ENCODE measurements at regions not wholly inside any gene's neighbourhood (a gene's known extent, or its start where the extent isn't known, plus 50 kb on each side); places are given as distances from the start of the nearest gene placed in this dataset.

GRCh38 chr13:86841264-86841663 is 829.9 kb upstream of the SLITRK5 start:
- Histone ChIP-seq H3K4me1 (ENCODE audit: insufficient read depth) (peaks cover 7% of the 10 kb centered on the region), H3K9me3 (ENCODE audit: low read depth) (no peaks in the 10 kb centered on the region), H3K9me2 (replicated peaks; ENCODE audit: insufficient read depth) (no peaks in the 10 kb centered on the region), H3K4me2 (no peak overlapping the region), H4K20me1 (ENCODE audit: insufficient read depth, poor library complexity, severe bottlenecking) (no peaks in the 10 kb centered on the region), H2AFZ (no peak overlapping the region), H3K27me3 (no peaks in the 10 kb centered on the region), H3K27ac (no peak overlapping the region), H3K36me3 (replicated peaks; ENCODE audit: insufficient read depth, low read depth) (no peaks in the 10 kb centered on the region), H3K79me2 (no peaks in the 10 kb centered on the region), H3K4me3 (no peak overlapping the region)
- TF ChIP-seq EZH2 (IDR thresholded peaks at IDR 0.05; ENCODE audit: borderline replicate concordance) (no peak), CTCF (IDR thresholded peaks at IDR 0.05; ENCODE audit: poor library complexity) (no peak), EZH2phosphoT487 (IDR thresholded peaks at IDR 0.05; ENCODE audit: low read depth, severe bottlenecking, unreplicated experiment) (no peak)
- WGBS (ENCODE audit: low lambda C conversion rate, missing lambda C conversion rate) = 100% methylated on average over 1 of the region's 1 CpG
- DNase-seq (ENCODE audit: low spot score) = no peak

DNA sequence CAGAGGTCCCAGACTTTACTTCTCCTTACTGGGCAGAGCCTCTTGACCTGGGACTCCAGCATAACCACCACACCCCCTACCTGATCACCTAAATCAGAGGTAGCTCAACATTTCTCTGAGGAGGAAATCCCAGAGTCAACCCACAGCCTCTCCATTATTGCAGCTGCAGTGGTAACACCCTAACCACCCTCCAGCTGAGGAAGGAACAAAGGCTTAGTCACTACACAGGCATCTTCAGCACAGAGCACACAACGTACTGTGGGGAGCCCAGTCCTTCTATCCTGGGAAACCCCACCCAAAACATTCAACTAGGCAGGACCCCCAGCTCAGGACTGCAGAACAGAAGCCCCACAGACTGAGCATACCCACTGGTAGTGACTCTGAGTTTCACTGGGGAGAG is 824.7 kb upstream of the SLITRK5 start:
- Histone ChIP-seq H2AFZ (no peak overlapping the region), H3K4me3 (no peak overlapping the region), H3K4me1 (ENCODE audit: insufficient read depth) (no peaks in the 10 kb centered on the region), H4K20me1 (ENCODE audit: insufficient read depth, poor library complexity, severe bottlenecking) (no peaks in the 10 kb centered on the region), H3K36me3 (replicated peaks; ENCODE audit: insufficient read depth, low read depth) (no peaks in the 10 kb centered on the region), H3K79me2 (no peaks in the 10 kb centered on the region), H3K9me2 (replicated peaks; ENCODE audit: insufficient read depth) (no peaks in the 10 kb centered on the region), H3K27me3 (no peaks in the 10 kb centered on the region), H3K4me2 (no peak overlapping the region), H3K27ac (no peak overlapping the region), H3K9me3 (ENCODE audit: low read depth) (no peaks in the 10 kb centered on the region)
- TF ChIP-seq EZH2 (IDR thresholded peaks at IDR 0.05; ENCODE audit: borderline replicate concordance) = no peak
- TF ChIP-seq CTCF (IDR thresholded peaks at IDR 0.05; ENCODE audit: poor library complexity) = no peak
- TF ChIP-seq EZH2phosphoT487 (IDR thresholded peaks at IDR 0.05; ENCODE audit: low read depth, severe bottlenecking, unreplicated experiment) = no peak
- no peak for DNase-seq (ENCODE audit: low spot score)
- 64% methylated on average over 1 of the region's 1 CpG for WGBS (ENCODE audit: low lambda C conversion rate, missing lambda C conversion rate)

- H3K4me2 ChIP-seq = no peak overlapping the region
- no peaks in the 10 kb centered on the region for H3K9me3 ChIP-seq (ENCODE audit: low read depth)
- H2AFZ ChIP-seq = no peak overlapping the region
- H3K79me2 ChIP-seq = no peaks in the 10 kb centered on the region
- no peak overlapping the region for H3K4me3 ChIP-seq
- no peak for DNase-seq (ENCODE audit: low spot score)
- H3K36me3 ChIP-seq (replicated peaks; ENCODE audit: insufficient read depth, low read depth) = no peaks in the 10 kb centered on the region
- 93% methylated on average over 1 of the region's 1 CpG for WGBS (ENCODE audit: low lambda C conversion rate, missing lambda C conversion rate)
- H3K27me3 ChIP-seq = no peaks in the 10 kb centered on the region
- H3K27ac ChIP-seq = no peak overlapping the region
- H4K20me1 ChIP-seq (ENCODE audit: insufficient read depth, poor library complexity, severe bottlenecking) = no peaks in the 10 kb centered on the region
- TF ChIP-seq EZH2 (IDR thresholded peaks at IDR 0.05; ENCODE audit: borderline replicate concordance) = no peak
- no peaks in the 10 kb centered on the region for H3K9me2 ChIP-seq (replicated peaks; ENCODE audit: insufficient read depth)
- no peaks in the 10 kb centered on the region for H3K4me1 ChIP-seq (ENCODE audit: insufficient read depth)
Measured at GRCh38 chr13:86848716-86849115, 822.5 kb upstream of the SLITRK5 start.

- Histone ChIP-seq H4K20me1 (ENCODE audit: insufficient read depth, poor library complexity, severe bottlenecking) (no peaks in the 10 kb centered on the region), H3K79me2 (no peaks in the 10 kb centered on the region), H3K36me3 (replicated peaks; ENCODE audit: insufficient read depth, low read depth) (no peaks in the 10 kb centered on the region), H3K9me3 (ENCODE audit: low read depth) (no peaks in the 10 kb centered on the region), H3K27ac (no peak overlapping the region), H3K4me2 (no peak overlapping the region), H3K4me3 (no peak overlapping the region), H3K4me1 (ENCODE audit: insufficient read depth) (no peaks in the 10 kb centered on the region), H3K27me3 (no peaks in the 10 kb centered on the region), H3K9me2 (replicated peaks; ENCODE audit: insufficient read depth) (no peaks in the 10 kb centered on the region), H2AFZ (no peak overlapping the region)
- no peak for TF ChIP-seq EZH2 (IDR thresholded peaks at IDR 0.05; ENCODE audit: borderline replicate concordance)
- TF ChIP-seq CTCF (IDR thresholded peaks at IDR 0.05; ENCODE audit: poor library complexity) = no peak
- no peak for DNase-seq (ENCODE audit: low spot score)
- WGBS (ENCODE audit: low lambda C conversion rate, missing lambda C conversion rate) = 78% methylated on average over 8 of the region's 8 CpGs
Measured at GRCh38 chr13:86856991-86857390, 814.2 kb upstream of the SLITRK5 start.

All from hepatocyte (in vitro differentiated cells).